ENCODE measurements at regions not wholly inside any gene's neighbourhood (a gene's known extent, or its start where the extent isn't known, plus 50 kb on each side); places are given as distances from the start of the nearest gene placed in this dataset.

GRCh38 chr12:38016602-38017001 is 300.0 kb upstream of the ALG10B start:
- no peak for DNase-seq (ENCODE audit: insufficient read length, low spot score)
- no peak for FAIRE-seq

DNA sequence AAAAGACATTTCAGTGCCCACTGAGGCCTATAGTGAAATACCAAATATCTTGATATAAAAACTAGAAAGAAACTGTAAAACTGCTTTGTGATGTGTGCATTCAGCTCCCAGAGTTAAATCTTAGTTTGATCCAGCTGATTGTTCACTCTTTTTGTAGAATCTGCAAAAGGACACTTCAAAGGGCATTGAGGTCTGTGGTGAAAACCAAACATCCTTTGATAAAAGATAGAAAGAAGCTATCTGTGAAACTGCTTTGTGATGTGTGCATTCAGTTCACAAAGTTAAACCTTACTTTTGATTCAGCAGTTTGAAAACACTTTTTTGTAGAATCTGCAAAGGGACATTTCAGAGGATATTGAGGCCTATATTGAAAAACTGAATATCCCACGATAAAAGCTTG is 290.7 kb upstream of the ALG10B start:
- no peak for TF ChIP-seq CTCF (IDR thresholded peaks at IDR 0.05; ENCODE audit: insufficient read depth, missing control alignments)
- no peak for DNase-seq (ENCODE audit: insufficient read length, low spot score)
- FAIRE-seq = no peak

More at GRCh38 chr12:38016602-38017001, 300.0 kb upstream of the ALG10B start:
- no peak for TF ChIP-seq CTCF (IDR thresholded peaks at IDR 0.05; ENCODE audit: insufficient read depth, missing control alignments)

GRCh38 chr12:38053113-38053512 is 263.5 kb upstream of the ALG10B start:
- no peak for DNase-seq (ENCODE audit: insufficient read length, low spot score)
- FAIRE-seq = no peak
- no peak for TF ChIP-seq CTCF (IDR thresholded peaks at IDR 0.05; ENCODE audit: insufficient read depth, missing control alignments)

GRCh38 chr12:38053655-38054464 is 262.7 kb upstream of the ALG10B start:
- no peak for TF ChIP-seq CTCF (IDR thresholded peaks at IDR 0.05; ENCODE audit: insufficient read depth, missing control alignments)
- no peak for DNase-seq (ENCODE audit: insufficient read length, low spot score)
- FAIRE-seq = no peak

DNA sequence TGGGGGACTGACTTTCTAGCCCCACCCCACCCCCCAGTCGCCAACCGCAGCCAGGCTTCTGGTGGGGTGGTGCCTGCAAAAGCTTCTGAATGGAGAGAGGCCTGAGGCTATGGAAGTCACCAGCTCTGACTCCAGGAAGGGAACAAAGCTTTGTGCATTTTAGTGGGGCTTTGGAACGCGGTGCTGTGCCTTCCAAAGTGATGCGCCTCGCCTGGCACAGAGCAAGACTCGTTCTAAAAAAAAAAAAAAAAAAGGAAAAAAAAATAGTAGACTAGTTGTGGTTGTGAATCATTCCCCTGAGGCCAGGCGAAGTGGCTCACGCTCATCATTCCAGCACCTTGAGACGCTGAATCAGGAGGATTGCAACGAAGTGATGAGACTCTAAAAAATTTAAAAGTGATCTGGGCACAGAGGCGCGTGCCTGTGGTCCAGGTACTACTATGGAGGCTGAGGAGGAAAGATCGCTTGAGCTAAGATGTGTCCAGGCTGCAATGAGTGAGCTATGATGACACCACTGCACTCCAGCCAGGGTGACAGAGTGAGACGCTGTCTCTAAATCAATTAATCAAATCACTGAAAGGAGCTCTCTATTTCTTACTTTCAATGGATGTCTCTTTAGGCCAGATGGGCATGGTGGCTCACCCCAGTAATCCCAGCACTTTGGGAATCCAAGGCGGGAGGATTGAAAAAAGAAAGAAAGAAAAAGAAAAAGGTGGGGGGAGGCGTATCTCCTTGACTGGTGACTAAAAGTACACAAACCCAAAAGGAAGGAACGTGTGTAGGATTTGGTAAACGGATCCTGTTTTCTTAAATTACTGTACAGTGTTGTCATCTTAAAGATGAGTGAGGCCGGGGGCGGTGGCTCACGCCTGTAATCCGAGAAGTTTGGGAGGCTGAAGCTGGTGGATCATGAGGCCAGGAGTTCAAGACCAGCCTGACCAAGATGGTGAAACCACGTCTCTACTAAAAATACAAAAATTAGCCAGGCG is 259.6 kb upstream of the ALG10B start:
- FAIRE-seq = no peak
- no peak for TF ChIP-seq CTCF (IDR thresholded peaks at IDR 0.05; ENCODE audit: insufficient read depth, missing control alignments)
- no peak for DNase-seq (ENCODE audit: insufficient read length, low spot score)

DNA sequence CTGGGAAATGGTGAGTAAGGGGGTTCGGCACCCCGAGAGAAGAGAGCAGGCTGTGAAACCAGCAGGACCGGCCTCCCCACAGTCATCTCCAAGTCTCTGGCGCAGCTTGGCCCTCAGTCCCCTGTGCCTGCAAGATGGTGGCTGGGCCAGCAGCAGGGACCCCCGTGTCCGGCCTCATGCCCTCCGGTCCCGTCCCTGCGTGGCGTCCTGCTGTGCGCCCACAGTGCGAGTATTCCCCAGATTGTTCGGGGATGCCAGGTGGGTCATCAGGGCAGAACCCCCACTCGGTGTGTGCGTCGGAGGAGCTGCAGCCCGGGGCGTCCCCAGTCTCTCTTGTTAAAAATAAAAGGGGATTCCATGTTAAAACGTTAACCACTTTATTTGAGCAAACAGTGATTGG is 216.9 kb upstream of the ALG10B start:
- no peak for DNase-seq (ENCODE audit: insufficient read length, low spot score)
- no peak for FAIRE-seq
- no peak for TF ChIP-seq CTCF (IDR thresholded peaks at IDR 0.05; ENCODE audit: insufficient read depth, missing control alignments)

Data from D721Med (cell line).